ENCODE measurements at regions not wholly inside any gene's neighbourhood (a gene's known extent, or its start where the extent isn't known, plus 50 kb on each side); places are given as distances from the start of the nearest gene placed in this dataset.
A peak's percentile ranks its signal among the peaks of the same experiment; 100 is the strongest.

- DNase-seq (ENCODE audit: low read depth, low spot score) = no peak
Observed at GRCh38 chr20:48205281-48205782, 420.1 kb upstream of the SULF2 start.

GRCh38 chr20:48204499-48204898 lies 419.2 kb upstream of the SULF2 start:
- no peak for DNase-seq (ENCODE audit: low read depth, low spot score)

GRCh38 chr20:48203252-48203651 lies 418.0 kb upstream of the SULF2 start:
- no peak for DNase-seq (ENCODE audit: low read depth, low spot score)

GRCh38 chr20:48202334-48203113 lies 417.2 kb upstream of the SULF2 start:
- no peak for DNase-seq (ENCODE audit: low read depth, low spot score)

- DNase-seq (ENCODE audit: low read depth, low spot score) = no peak
Observed at GRCh38 chr20:48201885-48202284, 416.6 kb upstream of the SULF2 start.

- DNase-seq (ENCODE audit: low read depth, low spot score) = no peak
Observed at GRCh38 chr20:48201188-48201587, 415.9 kb upstream of the SULF2 start.

GRCh38 chr20:48198929-48199451 lies 413.7 kb upstream of the SULF2 start:
- no peak for DNase-seq (ENCODE audit: low read depth, low spot score)

- peak; percentile 51 for DNase-seq (ENCODE audit: low read depth, low spot score)
Observed at GRCh38 chr20:48197066-48197465, 411.8 kb upstream of the SULF2 start.

- no peak for DNase-seq (ENCODE audit: low read depth, low spot score)
Observed at GRCh38 chr20:48196486-48196885, 411.2 kb upstream of the SULF2 start.

- DNase-seq (ENCODE audit: low read depth, low spot score) = no peak
Observed at GRCh38 chr20:48196001-48196400, 410.7 kb upstream of the SULF2 start.

- no peak for DNase-seq (ENCODE audit: low read depth, low spot score)
Observed at GRCh38 chr20:48195121-48195870, 410.0 kb upstream of the SULF2 start.

- DNase-seq (ENCODE audit: low read depth, low spot score) = no peak
Observed at GRCh38 chr20:48194583-48194982, 409.3 kb upstream of the SULF2 start.

GRCh38 chr20:48193627-48194425 lies 408.5 kb upstream of the SULF2 start:
- no peak for DNase-seq (ENCODE audit: low read depth, low spot score)

- no peak for DNase-seq (ENCODE audit: low read depth, low spot score)
Observed at GRCh38 chr20:48192109-48192508, 406.8 kb upstream of the SULF2 start.

GRCh38 chr20:48191200-48191599 lies 405.9 kb upstream of the SULF2 start:
- DNase-seq (ENCODE audit: low read depth, low spot score) = no peak

GRCh38 chr20:48190757-48191156 lies 405.5 kb upstream of the SULF2 start:
- DNase-seq (ENCODE audit: low read depth, low spot score) = no peak

- no peak for DNase-seq (ENCODE audit: low read depth, low spot score)
Observed at GRCh38 chr20:48189181-48189580, 403.9 kb upstream of the SULF2 start.

GRCh38 chr20:48187851-48188250 lies 402.6 kb upstream of the SULF2 start:
- no peak for DNase-seq (ENCODE audit: low read depth, low spot score)

GRCh38 chr20:48186915-48187314 lies 401.6 kb upstream of the SULF2 start:
- DNase-seq (ENCODE audit: low read depth, low spot score) = peak; percentile 62

GRCh38 chr20:48186447-48186846 lies 401.2 kb upstream of the SULF2 start:
- DNase-seq (ENCODE audit: low read depth, low spot score) = no peak

GRCh38 chr20:48184229-48184628 lies 398.9 kb upstream of the SULF2 start:
- DNase-seq (ENCODE audit: low read depth, low spot score) = no peak
